ENCODE measurements at regions not wholly inside any gene's neighbourhood (a gene's known extent, or its start where the extent isn't known, plus 50 kb on each side); places are given as distances from the start of the nearest gene placed in this dataset.

GRCh38 chr16:73355981-73356380, 308.1 kb upstream of the ZFHX3 start:
- no peak for FAIRE-seq
- Histone ChIP-seq H3K36me3 (ENCODE audit: control insufficient read depth, insufficient read depth, low read length) (no peaks in the 10 kb centered on the region), H3K4me3 (ENCODE audit: low read depth, low read length) (no peak overlapping the region), H3K27me3 (ENCODE audit: control insufficient read depth, insufficient read depth, low read length) (no peaks in the 10 kb centered on the region)
- DNase-seq (ENCODE audit: low read depth), result no peak
- TF ChIP-seq CTCF (IDR thresholded peaks at IDR 0.05; ENCODE audit: insufficient read depth, low read length, severe bottlenecking), result no peak

- Histone ChIP-seq H3K36me3 (ENCODE audit: control insufficient read depth, insufficient read depth, low read length) (no peaks in the 10 kb centered on the region), H3K27me3 (ENCODE audit: control insufficient read depth, insufficient read depth, low read length) (no peaks in the 10 kb centered on the region), H3K4me3 (ENCODE audit: low read depth, low read length) (no peak overlapping the region)
- no peak for DNase-seq (ENCODE audit: low read depth)
- no peak for TF ChIP-seq CTCF (IDR thresholded peaks at IDR 0.05; ENCODE audit: insufficient read depth, low read length, severe bottlenecking)
- FAIRE-seq, result no peak
These were observed 306.5 kb upstream of the ZFHX3 start for GRCh38 chr16:73354434-73354833.

- H3K27me3 ChIP-seq (ENCODE audit: control insufficient read depth, insufficient read depth, low read length), result no peaks in the 10 kb centered on the region
- no peak for TF ChIP-seq CTCF (IDR thresholded peaks at IDR 0.05; ENCODE audit: insufficient read depth, low read length, severe bottlenecking)
- FAIRE-seq (no peak), DNase-seq (ENCODE audit: low read depth) (no peak)
- H3K4me3 ChIP-seq (ENCODE audit: low read depth, low read length), result no peak overlapping the region
- H3K36me3 ChIP-seq (ENCODE audit: control insufficient read depth, insufficient read depth, low read length), result no peaks in the 10 kb centered on the region
These were observed 303.0 kb upstream of the ZFHX3 start for GRCh38 chr16:73350707-73351452.

GRCh38 chr16:73347500-73348375, 299.8 kb upstream of the ZFHX3 start:
- FAIRE-seq, result no peak
- H3K4me3 ChIP-seq (ENCODE audit: low read depth, low read length), result no peak overlapping the region
- H3K36me3 ChIP-seq (ENCODE audit: control insufficient read depth, insufficient read depth, low read length), result no peaks in the 10 kb centered on the region
- DNase-seq (ENCODE audit: low read depth), result no peak
- no peaks in the 10 kb centered on the region for H3K27me3 ChIP-seq (ENCODE audit: control insufficient read depth, insufficient read depth, low read length)
- TF ChIP-seq CTCF (IDR thresholded peaks at IDR 0.05; ENCODE audit: insufficient read depth, low read length, severe bottlenecking), result no peak

- H3K27me3 ChIP-seq (ENCODE audit: control insufficient read depth, insufficient read depth, low read length), result no peaks in the 10 kb centered on the region
These were observed 291.9 kb upstream of the ZFHX3 start for GRCh38 chr16:73339821-73340220.

More at GRCh38 chr16:73339821-73340220, 291.9 kb upstream of the ZFHX3 start:
- H3K4me3 ChIP-seq (ENCODE audit: low read depth, low read length), result no peak overlapping the region
- H3K36me3 ChIP-seq (ENCODE audit: control insufficient read depth, insufficient read depth, low read length), result no peaks in the 10 kb centered on the region
- FAIRE-seq (no peak), DNase-seq (ENCODE audit: low read depth) (no peak)
- no peak for TF ChIP-seq CTCF (IDR thresholded peaks at IDR 0.05; ENCODE audit: insufficient read depth, low read length, severe bottlenecking)
